GM19238 (cell line): ENCODE measurements at regions not wholly inside any gene's neighbourhood (a gene's known extent, or its start where the extent isn't known, plus 50 kb on each side); places are given as distances from the start of the nearest gene placed in this dataset.

Source experiments
- DNase-seq: peaks from one replicate; pipeline ENCODE4 v3.0.0; 2011; ENCODE audit warnings: low spot score; ENCODE audit not compliant: insufficient read length

- no peak for DNase-seq
Measured at GRCh38 chr3:106731230-106731629, 646.0 kb upstream of the CCDC54 start.

GRCh38 chr3:106734712-106735111 is 642.5 kb upstream of the CCDC54 start:
- DNase-seq: no peak

- no peak for DNase-seq
Measured at GRCh38 chr3:106737265-106737664, 640.0 kb upstream of the CCDC54 start.

GRCh38 chr3:106740116-106740515 is 637.1 kb upstream of the CCDC54 start:
- no peak for DNase-seq

GRCh38 chr3:106745344-106746168 is 631.7 kb upstream of the CCDC54 start:
- DNase-seq: no peak

- DNase-seq: no peak
Measured at GRCh38 chr3:106746286-106746685, 631.0 kb upstream of the CCDC54 start.

- DNase-seq: no peak
Measured at GRCh38 chr3:106748472-106749262, 628.6 kb upstream of the CCDC54 start.

GRCh38 chr3:106750092-106750491 is 627.1 kb upstream of the CCDC54 start:
- no peak for DNase-seq

- no peak for DNase-seq
Measured at GRCh38 chr3:106755336-106755735, 621.9 kb upstream of the CCDC54 start.

- no peak for DNase-seq
Measured at GRCh38 chr3:106756901-106757300, 620.3 kb upstream of the CCDC54 start.

GRCh38 chr3:106758459-106758858 is 618.8 kb upstream of the CCDC54 start:
- DNase-seq: no peak

- DNase-seq: no peak
Measured at GRCh38 chr3:106759731-106760130, 617.5 kb upstream of the CCDC54 start.

GRCh38 chr3:106765342-106765741 is 611.9 kb upstream of the CCDC54 start:
- DNase-seq: no peak

GRCh38 chr3:106768941-106769480 is 608.2 kb upstream of the CCDC54 start:
- DNase-seq: no peak

GRCh38 chr3:106773795-106774194 is 603.4 kb upstream of the CCDC54 start:
- DNase-seq: no peak

- DNase-seq: no peak
Measured at GRCh38 chr3:106783231-106783630, 594.0 kb upstream of the CCDC54 start.

GRCh38 chr3:106789276-106789675 is 588.0 kb upstream of the CCDC54 start:
- no peak for DNase-seq

GRCh38 chr3:106792716-106793115 is 584.5 kb upstream of the CCDC54 start:
- DNase-seq: no peak

GRCh38 chr3:106794442-106794841 is 582.8 kb upstream of the CCDC54 start:
- no peak for DNase-seq

GRCh38 chr3:106795553-106795952 is 581.7 kb upstream of the CCDC54 start:
- no peak for DNase-seq

GRCh38 chr3:106797461-106797860 is 579.8 kb upstream of the CCDC54 start:
- no peak for DNase-seq

- no peak for DNase-seq
Measured at GRCh38 chr3:106805625-106806024, 571.6 kb upstream of the CCDC54 start.
